GM18499 (cell line): ENCODE measurements at regions not wholly inside any gene's neighbourhood (a gene's known extent, or its start where the extent isn't known, plus 50 kb on each side); places are given as distances from the start of the nearest gene placed in this dataset.

Experiments
- ATAC-seq: cut with Tn5 transposase; IDR thresholded peaks from one replicate; pipeline ENCODE4 v1.9.1; 2021; ENCODE audit warnings: moderate number of reproducible peaks; ENCODE audit not compliant: insufficient read depth, unreplicated experiment

DNA sequence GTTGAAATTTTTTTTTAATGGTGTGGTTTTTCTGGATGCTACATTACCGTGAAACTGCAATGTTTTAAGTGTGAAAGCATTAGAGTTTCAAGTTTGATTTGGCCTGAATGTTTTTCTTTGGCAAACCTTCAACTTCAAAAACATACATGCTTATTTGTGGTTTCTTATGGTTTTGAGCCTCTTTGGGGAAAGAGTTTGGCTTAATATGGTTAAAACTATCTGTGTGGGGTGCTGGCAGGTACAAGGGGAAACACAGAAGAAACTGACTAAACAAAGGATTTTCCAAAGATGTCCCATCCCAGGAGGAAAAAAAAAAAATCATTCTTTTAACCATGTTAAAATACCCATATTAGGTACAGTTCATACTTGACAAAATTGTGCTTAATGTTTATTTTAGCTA is 121.1 kb downstream of the HGF start:
- ATAC-seq: no peak

GRCh38 chr7:81645435-81645834 is 124.4 kb downstream of the HGF start:
- ATAC-seq: no peak

- ATAC-seq: no peak
Observed at GRCh38 chr7:81641873-81642272, 128.0 kb downstream of the HGF start.

DNA sequence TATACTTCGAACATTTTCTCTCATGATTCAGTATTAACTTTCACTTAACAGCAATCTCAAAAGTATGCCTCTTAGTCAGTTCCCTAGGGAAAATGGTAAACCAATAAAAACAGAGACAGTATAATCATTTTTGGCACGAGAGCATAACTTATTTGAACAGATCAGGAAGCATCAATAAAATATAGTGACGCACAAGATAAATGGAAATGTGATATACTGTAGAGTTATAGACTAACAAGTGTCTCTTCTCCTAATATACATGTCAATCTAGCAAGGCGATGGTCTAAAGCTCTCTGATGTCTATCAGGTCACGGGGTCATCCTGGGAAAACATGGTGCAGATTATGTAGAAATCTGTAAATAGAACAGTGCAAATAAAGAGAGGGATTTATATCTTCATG is 131.6 kb downstream of the HGF start:
- ATAC-seq: no peak

DNA sequence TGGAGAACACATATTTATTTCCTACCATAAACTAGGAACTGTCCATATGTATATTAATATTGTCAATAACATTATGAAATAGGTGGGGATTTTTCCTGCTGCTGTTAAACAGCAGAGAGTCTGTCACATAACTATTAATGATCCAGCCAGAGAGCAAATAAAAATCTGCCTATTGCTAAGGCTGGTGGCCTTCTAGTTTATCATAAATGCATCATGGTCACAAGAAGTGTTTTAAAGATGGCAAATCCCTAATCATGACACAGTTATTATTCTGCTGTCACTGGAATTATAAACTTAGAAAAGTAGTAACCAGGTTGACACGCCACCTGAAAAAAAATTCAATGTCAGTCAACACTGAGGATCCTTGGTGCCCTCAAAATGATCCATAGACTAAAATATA is 132.3 kb downstream of the HGF start:
- ATAC-seq: no peak

GRCh38 chr7:81632418-81632817 is 137.4 kb downstream of the HGF start:
- no peak for ATAC-seq

- ATAC-seq: no peak
Observed at GRCh38 chr7:81630600-81630999, 139.2 kb downstream of the HGF start.

DNA sequence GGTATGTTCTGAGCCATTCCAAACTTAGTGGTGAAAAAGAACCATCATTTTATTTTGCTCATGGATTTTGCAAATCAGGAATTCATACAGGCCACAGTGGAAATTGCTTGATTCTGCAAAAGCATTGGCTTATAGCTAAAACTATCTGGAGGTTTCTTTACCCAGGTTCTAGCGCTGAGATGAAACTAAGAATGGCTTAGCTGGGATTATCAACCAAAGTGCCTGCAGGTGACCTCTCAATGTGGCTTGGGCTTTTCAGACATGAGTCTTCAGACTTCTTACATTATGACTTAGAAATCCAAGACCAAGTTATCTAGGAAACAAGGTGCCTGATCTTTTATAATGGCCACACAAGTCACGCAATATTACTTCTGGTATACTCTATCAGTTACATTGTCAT is 140.1 kb downstream of the HGF start:
- ATAC-seq: no peak

- no peak for ATAC-seq
Observed at GRCh38 chr7:81628951-81629350, 140.9 kb downstream of the HGF start.

GRCh38 chr7:81627536-81628287 is 142.1 kb downstream of the HGF start:
- no peak for ATAC-seq

GRCh38 chr7:81626008-81626407 is 143.8 kb downstream of the HGF start:
- no peak for ATAC-seq

GRCh38 chr7:81624650-81625631 is 144.9 kb downstream of the HGF start:
- ATAC-seq: no peak

- no peak for ATAC-seq
Observed at GRCh38 chr7:81624021-81624592, 145.7 kb downstream of the HGF start.

DNA sequence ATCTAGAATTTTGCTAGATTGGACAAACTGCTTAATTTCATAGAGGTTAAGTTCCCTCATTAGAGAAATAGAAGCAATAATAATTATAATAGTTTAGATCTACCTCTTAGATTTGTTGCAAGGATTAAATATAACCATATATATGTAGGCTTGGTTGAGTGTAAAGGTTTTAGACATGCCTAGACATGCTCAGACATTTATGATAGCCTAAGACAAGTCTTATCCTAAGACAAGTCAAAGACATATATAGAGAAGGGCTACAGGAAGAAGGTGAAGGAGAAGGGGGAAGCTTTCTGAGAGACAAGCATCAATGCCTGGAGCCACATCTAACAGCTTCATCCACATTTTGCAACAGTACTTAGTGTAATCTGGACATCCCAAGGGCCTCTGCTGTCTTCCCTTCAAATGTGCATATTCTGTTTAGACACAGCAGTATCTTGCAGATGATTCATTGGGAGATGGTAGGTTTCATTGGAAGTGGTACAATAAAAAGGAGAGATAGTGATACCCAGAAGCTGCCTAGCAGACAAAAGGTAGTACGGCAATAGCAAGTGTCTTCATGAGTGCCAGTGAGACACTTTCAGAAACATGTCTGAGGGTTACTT is 146.5 kb downstream of the HGF start:
- no peak for ATAC-seq

DNA sequence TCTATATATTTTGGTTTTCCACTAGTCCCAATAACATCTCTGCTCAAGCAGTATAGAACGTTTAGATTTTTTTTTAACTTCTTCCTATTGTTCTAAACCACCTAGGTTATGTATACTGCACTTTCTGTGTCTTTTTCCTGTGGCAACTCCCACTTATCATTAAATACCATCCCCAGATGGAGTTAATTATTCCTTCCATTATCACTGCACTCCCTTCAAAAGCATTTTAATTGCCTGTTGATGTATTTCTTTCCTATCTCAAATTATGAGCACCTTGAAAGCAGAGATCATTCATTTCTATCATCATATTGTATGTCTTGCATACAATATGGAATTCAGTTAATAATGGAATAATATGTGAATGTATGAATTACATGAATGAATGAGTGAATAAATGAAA is 148.0 kb downstream of the HGF start:
- ATAC-seq: no peak

DNA sequence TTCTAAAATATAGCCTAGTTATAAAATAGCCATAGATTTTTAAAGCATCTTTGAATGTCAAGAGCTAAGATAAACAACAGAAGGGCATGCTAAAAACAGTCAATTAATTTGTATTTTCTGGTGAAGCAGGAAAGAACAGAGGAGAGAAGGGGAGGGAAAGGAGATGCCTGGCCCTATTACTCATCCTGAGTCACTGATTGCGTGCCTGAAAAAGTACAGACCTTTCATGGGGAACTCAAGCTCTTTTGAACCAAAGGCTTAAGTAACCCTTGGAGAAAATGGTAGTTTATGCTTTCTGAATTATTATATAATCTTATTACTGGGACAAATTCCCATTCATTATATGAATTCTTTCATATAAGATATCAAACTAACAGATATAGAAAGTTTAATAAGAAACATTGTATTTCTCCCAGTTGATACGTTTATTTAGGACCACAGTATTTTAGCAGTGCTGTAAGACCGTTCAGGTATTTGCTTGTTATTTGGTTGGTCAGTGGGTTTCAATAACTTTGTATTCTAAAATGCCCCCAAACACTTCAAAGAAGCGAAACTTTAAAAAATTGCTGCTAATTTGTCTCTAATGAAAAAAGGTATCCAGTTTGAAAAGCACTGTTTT is 151.3 kb downstream of the HGF start:
- ATAC-seq: no peak

- no peak for ATAC-seq
Observed at GRCh38 chr7:81616951-81617350, 152.9 kb downstream of the HGF start.

DNA sequence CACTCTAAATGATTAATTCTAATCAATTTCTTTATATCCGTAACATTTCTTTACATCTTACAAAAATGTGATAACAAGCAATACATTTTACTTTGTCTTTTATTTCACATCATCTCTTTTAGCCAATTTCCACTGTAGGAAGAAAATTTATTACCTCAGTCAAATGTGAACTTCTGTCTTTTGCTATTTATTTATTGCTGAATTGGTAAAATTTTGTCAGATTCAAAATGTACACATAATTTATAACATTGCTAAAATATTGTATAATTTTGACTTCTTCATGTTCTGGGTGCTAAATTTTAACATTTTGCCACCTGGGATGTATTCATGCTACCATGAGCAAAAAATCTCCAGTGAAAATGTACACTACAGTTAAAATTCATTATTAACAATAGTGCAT is 158.0 kb downstream of the HGF start:
- ATAC-seq: no peak

DNA sequence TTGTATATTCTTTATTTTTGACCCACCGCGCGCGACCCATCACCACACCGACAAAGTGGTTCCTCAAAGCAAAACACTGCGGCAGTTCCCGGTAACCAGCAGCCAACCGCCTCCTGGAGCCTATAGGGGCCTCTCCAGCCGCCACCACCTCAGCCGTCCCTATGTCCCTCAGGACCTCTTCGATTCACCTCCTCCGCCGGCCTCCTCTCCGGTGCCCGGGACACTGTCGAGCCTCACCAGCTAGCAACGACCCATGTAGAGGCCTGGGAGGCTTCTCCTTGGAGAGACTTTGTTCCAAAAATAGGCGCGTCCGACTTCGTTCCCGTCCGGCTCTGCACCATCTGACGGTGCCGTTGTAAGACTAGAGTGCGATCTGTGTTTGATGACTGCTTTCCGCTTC is 158.8 kb downstream of the HGF start:
- ATAC-seq: no peak

- no peak for ATAC-seq
Observed at GRCh38 chr7:81608748-81609382, 161.0 kb downstream of the HGF start.
